WTC11 (cell line): ENCODE measurements at regions not wholly inside any gene's neighbourhood (a gene's known extent, or its start where the extent isn't known, plus 50 kb on each side); places are given as distances from the start of the nearest gene placed in this dataset.

Source experiments
- ATAC-seq: fragments of 200-7000 bp; cut with Tn5 transposase; 2 replicates; pipeline ENCODE4 v1.10.0; 2021; ENCODE audit warnings: mild to moderate bottlenecking, moderate library complexity
- CTCF ChIA-PET: fragments of 300-600 bp; sonication (Branson Sonifier 250); formaldehyde crosslinking; loops from one replicate; lab custom pipeline; 2021; ENCODE audit warnings: antibody characterized with exemption; lab: Charles Lee
- POLR2A ChIA-PET: fragments of 350-600 bp; sonication (Branson Sonifier 250); formaldehyde crosslinking; loops from one replicate; lab custom pipeline; 2021; ENCODE audit warnings: antibody characterized with exemption; lab: Charles Lee
- DNase-seq: peaks from one replicate; pipeline ENCODE4 v3.0.0; 2021; ENCODE audit warnings: low spot score
- H3K27ac Mint-ChIP-seq: 2 replicates; pipeline ENCODE4 v1.8.0; 2021; ENCODE audit warnings: mixed read lengths
- H3K27me3 Mint-ChIP-seq: 2 replicates; pipeline ENCODE4 v1.8.0; 2021; ENCODE audit warnings: low read depth, mild to moderate bottlenecking, moderate library complexity, mixed read lengths
- H3K36me3 Mint-ChIP-seq: 2 replicates; pipeline ENCODE4 v1.8.0; 2021; ENCODE audit warnings: mixed read lengths
- H3K4me1 Mint-ChIP-seq: 2 replicates; pipeline ENCODE4 v1.8.0; 2022; ENCODE audit warnings: mixed read lengths
- H3K4me3 Mint-ChIP-seq: 2 replicates; pipeline ENCODE4 v1.8.0; 2021; ENCODE audit warnings: mild to moderate bottlenecking, moderate library complexity, mixed read lengths
- H3K9me3 Mint-ChIP-seq: 2 replicates; pipeline ENCODE4 v1.8.0; 2021; ENCODE audit warnings: mixed read lengths
- ARID4B ChIP-seq: sonication (generic); formaldehyde crosslinking; IDR thresholded peaks from 2 replicates; pipeline ENCODE4 v1.8.0; 2023; ENCODE audit warnings: missing genetic modification reagents, mild to moderate bottlenecking, borderline replicate concordance
- ATF6 ChIP-seq: sonication (generic); formaldehyde crosslinking; IDR thresholded peaks from 2 replicates; pipeline ENCODE4 v1.8.1; 2023; ENCODE audit warnings: mild to moderate bottlenecking, missing genetic modification reagents
- E2F5 ChIP-seq: sonication (generic); formaldehyde crosslinking; IDR thresholded peaks from 2 replicates; pipeline ENCODE4 v1.8.1; 2022; ENCODE audit warnings: mild to moderate bottlenecking, moderate library complexity, missing genetic modification reagents
- ELF4 ChIP-seq: sonication (generic); formaldehyde crosslinking; IDR thresholded peaks from 2 replicates; pipeline ENCODE4 v1.8.1; 2022; ENCODE audit warnings: low read depth, mild to moderate bottlenecking, moderate library complexity, missing genetic modification reagents
- ERG ChIP-seq: fragments of 250-450 bp; sonication (Bioruptor Pico); IDR thresholded peaks from 2 replicates; pipeline ENCODE4 v1.8.0; 2021; ENCODE audit warnings: mild to moderate bottlenecking
- ESRRA ChIP-seq: sonication (generic); formaldehyde crosslinking; IDR thresholded peaks from 2 replicates; pipeline ENCODE4 v1.8.1; 2022; ENCODE audit warnings: mild to moderate bottlenecking, missing genetic modification reagents, borderline replicate concordance
- ETV6 ChIP-seq: sonication (generic); formaldehyde crosslinking; IDR thresholded peaks from 2 replicates; pipeline ENCODE4 v1.8.1; 2022; ENCODE audit warnings: mild to moderate bottlenecking, missing genetic modification reagents
- FOXK1 ChIP-seq: sonication (generic); formaldehyde crosslinking; IDR thresholded peaks from 2 replicates; pipeline ENCODE4 v1.8.0; 2022; ENCODE audit warnings: mild to moderate bottlenecking, moderate library complexity, missing genetic modification reagents
- FOXP4 ChIP-seq: sonication (generic); formaldehyde crosslinking; IDR thresholded peaks from 2 replicates; pipeline ENCODE4 v1.8.0; 2022; ENCODE audit warnings: mild to moderate bottlenecking, missing genetic modification reagents
- GTF2I ChIP-seq: fragments of 250-450 bp; sonication (Bioruptor Pico); conservative IDR thresholded peaks from 2 replicates; pipeline ENCODE4 v1.4.0; 2021; ENCODE audit warnings: mild to moderate bottlenecking
- IRF2 ChIP-seq: sonication (generic); formaldehyde crosslinking; IDR thresholded peaks from 2 replicates; pipeline ENCODE4 v1.8.0; 2022; ENCODE audit warnings: low read depth, missing genetic modification reagents, borderline replicate concordance
- KAT7 ChIP-seq: sonication (generic); formaldehyde crosslinking; IDR thresholded peaks from 2 replicates; pipeline ENCODE4 v1.8.1; 2023; ENCODE audit warnings: missing genetic modification reagents, mild to moderate bottlenecking, borderline replicate concordance
- MXD4 ChIP-seq: fragments of 250-450 bp; sonication (Bioruptor Pico); IDR thresholded peaks from 2 replicates; pipeline ENCODE4 v1.8.0; 2021; ENCODE audit warnings: mild to moderate bottlenecking, moderate library complexity, borderline replicate concordance
- NFE2L1 ChIP-seq: sonication (generic); formaldehyde crosslinking; IDR thresholded peaks from 2 replicates; pipeline ENCODE4 v1.8.1; 2023; ENCODE audit warnings: missing genetic modification reagents
- SMAD4 ChIP-seq: sonication (generic); formaldehyde crosslinking; IDR thresholded peaks from 2 replicates; pipeline ENCODE4 v1.8.0; 2022; ENCODE audit warnings: mild to moderate bottlenecking, missing genetic modification reagents
- SP1 ChIP-seq: sonication (generic); formaldehyde crosslinking; conservative IDR thresholded peaks from 2 replicates; pipeline ENCODE4 v1.8.1; 2022; ENCODE audit warnings: missing genetic modification reagents
- ZNF317 ChIP-seq: sonication (generic); formaldehyde crosslinking; IDR thresholded peaks from 2 replicates; pipeline ENCODE4 v1.8.1; 2023; ENCODE audit warnings: low read depth, mild to moderate bottlenecking, moderate library complexity, missing genetic modification reagents, borderline replicate concordance
- ZNF396 ChIP-seq: fragments of 250-450 bp; sonication (Bioruptor Pico); IDR thresholded peaks from 2 replicates; pipeline ENCODE4 v1.8.0; 2021; ENCODE audit warnings: mild to moderate bottlenecking, moderate library complexity, borderline replicate concordance
- ZNF423 ChIP-seq: fragments of 250-450 bp; sonication (Bioruptor Pico); IDR thresholded peaks from 2 replicates; pipeline ENCODE4 v2.1.2; 2022; ENCODE audit warnings: mild to moderate bottlenecking, moderate library complexity
- ZNF671 ChIP-seq: fragments of 250-450 bp; sonication (Bioruptor Pico); IDR thresholded peaks from 2 replicates; pipeline ENCODE4 v1.8.0; 2021; ENCODE audit warnings: mild to moderate bottlenecking
- ZSCAN18 ChIP-seq: fragments of 250-450 bp; sonication (Bioruptor Pico); IDR thresholded peaks from 2 replicates; pipeline ENCODE4 v2.1.2; 2022; ENCODE audit warnings: mild to moderate bottlenecking, moderate library complexity

GRCh38 chr7:68238204-68238805 is 1241.7 kb downstream of the TYW1 start:
- H3K27me3 Mint-ChIP-seq, result peaks cover 52% of the 10 kb centered on the region
- H3K9me3 Mint-ChIP-seq, result peaks cover 33% of the 10 kb centered on the region
- TF ChIP-seq ATF6 (CRISPR knock-in tag) (no peak), ELF4 (CRISPR knock-in tag) (no peak), ETV6 (CRISPR knock-in tag) (peak; percentile 70; the same call in 1 of the 2 replicates), ZNF423 (CRISPR knock-in tag) (peak; percentile 33; the same call in 1 of the 2 replicates), ZSCAN18 (CRISPR knock-in tag) (peak; percentile 71; the same call in 1 of the 2 replicates), ERG (CRISPR knock-in tag) (no peak), NFE2L1 (CRISPR knock-in tag) (no peak), KAT7 (CRISPR knock-in tag) (no peak), MXD4 (CRISPR knock-in tag) (peak; percentile 82; the same call in 1 of the 2 replicates), FOXK1 (CRISPR knock-in tag) (peak; percentile 77; the same call in 1 of the 2 replicates), FOXP4 (CRISPR knock-in tag) (peak; percentile 92; the same call in 1 of the 2 replicates), ZNF396 (CRISPR knock-in tag) (peak; percentile 24; the same call in 1 of the 2 replicates), SP1 (0 out of 2 replicates have a peak, but pooled peaks have one; percentile 21)
- H3K36me3 Mint-ChIP-seq, result peaks cover 31% of the 10 kb centered on the region
- ATAC-seq, result peak; percentile 98
- H3K27ac Mint-ChIP-seq, result peak overlapping the region; percentile 86
- DNase-seq, result no peak
- H3K4me1 Mint-ChIP-seq, result peaks cover 36% of the 10 kb centered on the region
- ChIA-PET POLR2A (no interaction called here), CTCF (no interaction called here)
- H3K4me3 Mint-ChIP-seq, result no peak overlapping the region

GRCh38 chr7:68243128-68243527 is 1246.5 kb downstream of the TYW1 start:
- Mint-ChIP-seq H3K4me3 (no peak overlapping the region), H3K27ac (no peak overlapping the region), H3K36me3 (peaks cover 37% of the 10 kb centered on the region), H3K9me3 (peaks cover 32% of the 10 kb centered on the region), H3K4me1 (peaks cover 55% of the 10 kb centered on the region), H3K27me3 (peaks cover 36% of the 10 kb centered on the region)
- ChIA-PET CTCF (no interaction called here), POLR2A (no interaction called here)
- no peak for ATAC-seq
- DNase-seq, result no peak
- TF ChIP-seq E2F5 (CRISPR knock-in tag) (no peak), SMAD4 (CRISPR knock-in tag) (no peak), GTF2I (no peak), IRF2 (no peak), ARID4B (CRISPR knock-in tag) (no peak), ZNF317 (CRISPR knock-in tag) (no peak), ETV6 (CRISPR knock-in tag) (no peak), ZSCAN18 (CRISPR knock-in tag) (no peak), ZNF671 (CRISPR knock-in tag) (no peak), ESRRA (CRISPR knock-in tag) (no peak)
